NT2/D1 (cell line): ENCODE measurements at regions not wholly inside any gene's neighbourhood (a gene's known extent, or its start where the extent isn't known, plus 50 kb on each side); places are given as distances from the start of the nearest gene placed in this dataset.

Source experiments
- SUZ12 ChIP-seq: IDR thresholded peaks from 2 replicates; pipeline ENCODE4 v1.6.1; 2011; ENCODE audit not compliant: insufficient read length, insufficient read depth; ENCODE audit errors: extremely low read depth
- ZNF274 ChIP-seq: IDR thresholded peaks from 2 replicates; pipeline ENCODE4 v1.6.1; 2011; ENCODE audit warnings: mild to moderate bottlenecking, low read depth, low read length

DNA sequence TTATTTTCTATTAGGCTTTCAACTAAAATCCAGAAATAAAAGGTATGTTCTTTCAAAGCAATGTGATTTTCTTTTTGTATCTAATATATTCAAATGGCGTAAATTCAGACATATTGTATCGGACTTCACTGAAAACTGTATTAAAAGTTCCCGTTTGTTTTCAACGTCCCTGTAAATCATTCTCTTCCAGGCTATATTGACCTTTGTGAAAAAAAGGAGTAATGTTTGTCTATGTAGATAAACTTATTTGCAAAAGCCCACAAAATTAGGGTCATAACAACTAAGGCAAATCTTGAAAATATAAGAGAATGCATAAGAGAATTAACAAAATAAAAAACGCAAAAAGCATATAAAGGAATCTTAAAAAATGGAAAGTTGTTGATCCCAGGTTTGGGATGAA is 1492.4 kb downstream of the AACS start:
- TF ChIP-seq ZNF274 (no peak), SUZ12 (no peak)
